Cardiac muscle cell (in vitro differentiated cells and primary cell): ENCODE measurements at regions not wholly inside any gene's neighbourhood (a gene's known extent, or its start where the extent isn't known, plus 50 kb on each side); places are given as distances from the start of the nearest gene placed in this dataset.
A peak's percentile ranks its signal among the peaks of the same experiment; 100 is the strongest.

ENCODE experiments used
- DNase-seq, 2 donors: peaks; one replicate each; pipeline versions ENCODE4 v3.0.0 to v3.0.0-alpha.2; 2010 to 2017; ENCODE audit warnings: low read depth in 1 of 2, low spot score in 1 of 2
- H3K27ac ChIP-seq: fragments of 200-600 bp; sonication (generic); 2 replicates; pipeline ENCODE4 v1.5.1; 2016
- H3K27me3 ChIP-seq: fragments of 200-600 bp; sonication (generic); 2 replicates; pipeline ENCODE4 v1.6.0; 2016; ENCODE audit warnings: control low read depth
- H3K36me3 ChIP-seq: fragments of 200-600 bp; sonication (generic); 2 replicates; pipeline ENCODE4 v1.5.1; 2016; ENCODE audit warnings: control low read depth
- H3K4me1 ChIP-seq: fragments of 200-600 bp; sonication (generic); 2 replicates; pipeline ENCODE4 v1.8.1; 2017; ENCODE audit warnings: low read depth, mild to moderate bottlenecking, mixed run types
- H3K4me3 ChIP-seq: fragments of 200-600 bp; sonication (generic); 2 replicates; pipeline ENCODE4 v1.5.1; 2016; ENCODE audit warnings: mild to moderate bottlenecking
- H3K9me3 ChIP-seq: fragments of 200-600 bp; sonication (generic); 2 replicates; pipeline ENCODE4 v1.5.1; 2017; ENCODE audit warnings: low read depth, mild to moderate bottlenecking, control low read depth
- CTCF ChIP-seq: IDR thresholded peaks from 2 replicates; pipeline ENCODE4 v1.5.1; 2012; ENCODE audit warnings: low read depth, mild to moderate bottlenecking, low read length

DNA sequence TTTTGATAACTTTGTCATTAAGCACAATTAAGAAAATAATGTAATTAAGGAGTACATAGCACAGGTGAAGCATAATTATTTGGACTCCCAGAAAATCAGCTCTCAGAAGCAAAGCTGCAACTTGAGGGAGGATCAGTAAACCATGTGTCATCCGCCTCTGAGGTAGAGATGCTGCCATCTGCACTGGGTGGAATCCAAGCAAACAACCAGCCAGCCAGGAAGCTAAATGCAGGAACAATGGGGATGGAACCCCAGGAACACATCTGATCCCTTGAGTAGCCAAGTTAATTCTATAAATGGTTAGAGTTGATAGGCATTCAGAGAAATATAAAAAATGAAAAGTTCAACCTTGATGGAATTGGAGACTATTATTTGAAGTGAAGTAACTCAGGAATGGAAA is 520.2 kb downstream of the RFC3 start:
- DNase-seq: no peak
- H3K27me3 ChIP-seq: no peaks in the 10 kb centered on the region
- no peak for TF ChIP-seq CTCF

GRCh38 chr13:34340534-34340933 is 522.6 kb downstream of the RFC3 start:
- H3K27me3 ChIP-seq: no peaks in the 10 kb centered on the region
- H3K4me3 ChIP-seq: no peak overlapping the region
- no peaks in the 10 kb centered on the region for H3K4me1 ChIP-seq
- TF ChIP-seq CTCF: no peak
- peak in 1 of 2 donors; percentile 54 for DNase-seq
- no peaks in the 10 kb centered on the region for H3K9me3 ChIP-seq
- no peaks in the 10 kb centered on the region for H3K36me3 ChIP-seq
- no peak overlapping the region for H3K27ac ChIP-seq

More for the DNA sequence above, 520.2 kb downstream of the RFC3 start:
- no peak overlapping the region for H3K4me3 ChIP-seq
- H3K27ac ChIP-seq: no peak overlapping the region
- H3K36me3 ChIP-seq: no peaks in the 10 kb centered on the region
- H3K9me3 ChIP-seq: no peaks in the 10 kb centered on the region
- H3K4me1 ChIP-seq: no peaks in the 10 kb centered on the region

DNA sequence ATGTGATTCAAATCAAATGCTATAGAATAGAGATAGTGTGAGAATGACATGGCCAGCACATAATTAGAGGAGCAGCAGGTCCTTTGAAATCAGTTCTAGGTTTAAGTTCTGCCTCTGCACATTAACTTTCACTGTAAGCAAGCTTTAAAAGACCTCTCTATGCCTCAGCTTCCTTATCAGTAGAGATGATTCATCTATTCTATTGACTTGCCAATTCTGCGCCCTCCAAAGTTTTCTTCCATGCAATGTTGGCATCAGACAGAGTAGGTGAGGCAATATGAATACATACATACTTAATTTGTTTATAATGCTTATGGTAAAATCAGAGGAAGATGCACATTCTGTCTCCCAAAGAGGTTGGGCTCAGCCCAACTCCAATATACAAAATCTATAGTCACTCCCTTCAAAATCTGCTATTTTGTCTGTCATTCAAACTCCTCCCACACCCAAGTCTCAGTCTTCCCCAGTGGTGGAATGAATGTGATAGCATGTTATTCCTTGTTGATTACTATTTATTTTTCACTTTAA is 525.5 kb downstream of the RFC3 start:
- DNase-seq: peak in 1 of 2 donors; percentile 59
- Histone ChIP-seq H3K27ac (no peak overlapping the region), H3K9me3 (no peaks in the 10 kb centered on the region), H3K4me1 (no peaks in the 10 kb centered on the region), H3K36me3 (no peaks in the 10 kb centered on the region), H3K4me3 (no peak overlapping the region), H3K27me3 (no peaks in the 10 kb centered on the region)
- TF ChIP-seq CTCF: no peak

GRCh38 chr13:34344816-34345215 is 526.9 kb downstream of the RFC3 start:
- Histone ChIP-seq H3K4me3 (no peak overlapping the region), H3K27me3 (no peaks in the 10 kb centered on the region), H3K4me1 (no peaks in the 10 kb centered on the region), H3K27ac (no peak overlapping the region), H3K36me3 (no peaks in the 10 kb centered on the region), H3K9me3 (no peaks in the 10 kb centered on the region)
- TF ChIP-seq CTCF: no peak
- DNase-seq: no peak

DNA sequence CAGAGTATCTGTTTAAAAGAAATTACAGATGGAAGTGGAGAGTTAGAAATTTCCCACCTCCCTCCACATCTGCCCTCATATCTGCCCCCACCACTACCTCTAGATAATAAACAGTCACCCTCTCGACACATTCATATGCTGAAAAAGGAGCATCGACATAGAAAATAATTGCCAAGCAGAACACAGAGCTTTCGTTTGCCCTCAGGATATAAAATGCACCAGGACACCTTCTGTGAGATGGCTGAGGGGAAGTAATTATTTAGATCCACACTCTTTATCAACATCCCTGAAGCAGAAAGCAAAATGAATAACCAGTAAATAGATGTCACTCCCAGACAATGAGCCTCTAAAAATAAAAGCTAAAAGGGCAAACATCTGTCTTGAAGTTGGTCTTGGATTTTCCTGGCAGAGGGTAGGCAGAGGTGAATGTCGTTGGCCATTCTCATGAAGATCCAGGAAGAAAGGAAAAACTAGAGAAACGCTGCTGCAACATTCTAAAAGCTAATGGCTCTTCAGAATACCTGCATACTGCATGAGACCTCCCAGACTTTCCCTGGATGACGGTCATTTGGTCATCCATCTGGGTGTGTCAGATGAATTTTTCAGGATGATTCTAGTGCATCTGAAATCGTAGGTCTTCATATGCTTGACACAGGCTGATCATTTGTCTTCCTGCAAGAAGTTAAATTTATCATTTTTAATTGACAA is 527.5 kb downstream of the RFC3 start:
- Histone ChIP-seq H3K36me3 (no peaks in the 10 kb centered on the region), H3K4me3 (no peak overlapping the region), H3K4me1 (no peaks in the 10 kb centered on the region), H3K27ac (no peak overlapping the region), H3K27me3 (no peaks in the 10 kb centered on the region), H3K9me3 (no peaks in the 10 kb centered on the region)
- TF ChIP-seq CTCF: no peak
- DNase-seq: no peak
